Coronary artery (tissue), 2 donors: ENCODE measurements at regions not wholly inside any gene's neighbourhood (a gene's known extent, or its start where the extent isn't known, plus 50 kb on each side); places are given as distances from the start of the nearest gene placed in this dataset.

Source experiments
- DNase-seq: peaks from one replicate; pipeline ENCODE4 v3.0.0-alpha.2; 2017; ENCODE audit warnings: low spot score
- H3K27ac ChIP-seq, 2 donors: fragments of 200-600 bp; sonication (generic); one replicate each; pipeline ENCODE4 v1.5.1; 2016 to 2019
- H3K4me3 ChIP-seq: fragments of 200-600 bp; sonication (generic); 2 replicates; pipeline ENCODE4 v1.5.1; 2016; ENCODE audit warnings: mild to moderate bottlenecking, moderate library complexity
- CTCF ChIP-seq: fragments of 200-600 bp; sonication (generic); IDR thresholded peaks from one replicate; pipeline ENCODE4 v1.5.1; 2019; ENCODE audit warnings: antibody characterized with exemption

GRCh38 chr9:89922099-89922498 is 317.3 kb downstream of the GADD45G start:
- no peak overlapping the region for H3K27ac ChIP-seq
- H3K4me3 ChIP-seq, result no peak overlapping the region
- no peak for DNase-seq
- TF ChIP-seq CTCF, result no peak

- TF ChIP-seq CTCF, result no peak
- Histone ChIP-seq H3K27ac (no peak overlapping the region), H3K4me3 (no peak overlapping the region)
- DNase-seq, result no peak
Observed at GRCh38 chr9:89923174-89923573, 318.4 kb downstream of the GADD45G start.

GRCh38 chr9:89923961-89924504 is 319.2 kb downstream of the GADD45G start:
- Histone ChIP-seq H3K27ac (no peak overlapping the region), H3K4me3 (no peak overlapping the region)
- DNase-seq, result no peak
- TF ChIP-seq CTCF, result no peak

GRCh38 chr9:89924611-89925010 is 319.8 kb downstream of the GADD45G start:
- DNase-seq, result no peak

DNA sequence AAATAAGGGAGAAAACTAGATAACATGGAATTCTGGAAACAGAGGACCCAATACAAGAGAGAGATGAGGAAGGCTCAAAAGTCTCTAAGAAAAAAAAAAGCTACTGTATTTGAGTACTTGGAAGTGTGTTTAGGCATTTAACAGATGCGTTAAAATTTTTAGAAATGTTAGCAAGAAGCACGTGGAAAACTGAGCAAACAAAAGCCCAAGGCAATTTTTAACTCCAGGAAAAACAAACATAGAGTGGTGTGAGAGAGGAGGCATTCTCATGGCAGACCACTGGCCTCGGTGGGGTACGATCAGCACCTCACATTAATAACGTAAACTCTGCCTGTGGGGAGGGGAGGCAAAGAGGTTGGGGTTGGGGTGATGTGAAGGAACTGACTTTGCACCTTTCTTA is 321.4 kb downstream of the GADD45G start:
- TF ChIP-seq CTCF, result no peak
- H3K4me3 ChIP-seq, result no peak overlapping the region
- no peak for DNase-seq
- no peak overlapping the region for H3K27ac ChIP-seq

More at GRCh38 chr9:89924611-89925010, 319.8 kb downstream of the GADD45G start:
- Histone ChIP-seq H3K4me3 (no peak overlapping the region), H3K27ac (no peak overlapping the region)
- no peak for TF ChIP-seq CTCF

GRCh38 chr9:89926691-89927220 is 321.9 kb downstream of the GADD45G start:
- no peak for DNase-seq
- TF ChIP-seq CTCF, result no peak
- Histone ChIP-seq H3K27ac (no peak overlapping the region), H3K4me3 (no peak overlapping the region)

DNA sequence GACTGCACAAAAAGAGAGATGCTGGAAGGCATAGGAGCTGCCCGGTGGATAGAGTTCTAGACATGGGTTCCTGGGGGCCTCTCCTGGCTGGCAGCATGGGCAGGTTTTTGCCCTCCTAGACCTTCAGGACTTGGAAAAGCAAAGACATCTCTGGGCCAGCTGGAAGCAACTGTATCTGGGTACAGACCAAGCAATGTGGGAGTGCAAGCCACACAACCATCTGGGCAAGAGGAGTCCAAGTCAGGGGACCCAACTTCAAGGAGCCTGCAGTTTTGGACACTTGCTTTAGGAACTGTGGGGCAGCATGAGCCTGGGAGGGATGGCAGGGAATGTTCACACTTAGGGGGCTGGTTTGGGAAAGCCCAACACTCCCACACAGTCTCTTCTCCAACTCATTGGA is 323.3 kb downstream of the GADD45G start:
- Histone ChIP-seq H3K27ac (no peak overlapping the region), H3K4me3 (no peak overlapping the region)
- no peak for TF ChIP-seq CTCF
- no peak for DNase-seq
